Vagina (tissue), 2 donors: ENCODE measurements at regions not wholly inside any gene's neighbourhood (a gene's known extent, or its start where the extent isn't known, plus 50 kb on each side); places are given as distances from the start of the nearest gene placed in this dataset.
"Not testable (repeated sequence)": the region's sequence is repeated elsewhere in the genome, so short reads cannot be mapped to it uniquely, and the experiment has no call there.

Source experiments
- DNase-seq, 2 donors: peaks; one replicate each; pipeline ENCODE4 v3.0.0-alpha.2; 2017; ENCODE audit errors: extremely low spot score in 2 of 2
- H3K27ac ChIP-seq: fragments of 200-600 bp; sonication (generic); one replicate; pipeline ENCODE4 v1.5.1; 2019
- H3K27me3 ChIP-seq: fragments of 200-600 bp; sonication (generic); one replicate; pipeline ENCODE4 v1.5.1; 2019
- H3K36me3 ChIP-seq, 2 donors: fragments of 200-600 bp; sonication (generic); one replicate each; pipeline ENCODE4 v1.5.1; 2017 to 2019
- H3K4me1 ChIP-seq: fragments of 200-600 bp; sonication (generic); one replicate; pipeline ENCODE4 v1.5.1; 2019
- H3K4me3 ChIP-seq, 2 donors: fragments of 200-600 bp; sonication (generic); 1 replicate in 1 of 2; 2 replicates in 1 of 2; pipeline ENCODE4 v1.5.1; 2016 to 2019
- H3K9me3 ChIP-seq: fragments of 200-600 bp; sonication (generic); one replicate; pipeline ENCODE4 v1.5.1; 2019
- POLR2A ChIP-seq, 2 donors: fragments of 450-650 bp; IDR thresholded peaks; one replicate each; pipeline ENCODE4 v1.6.1; 2017; ENCODE audit warnings: antibody characterized with exemption in 2 of 2, mild to moderate bottlenecking in 2 of 2, moderate library complexity in 2 of 2
- POLR2AphosphoS5 ChIP-seq, 2 donors: sonication (generic); formaldehyde crosslinking; IDR thresholded peaks; one replicate each; pipeline ENCODE4 v1.9.0; 2017; ENCODE audit warnings: antibody characterized with exemption in 2 of 2, mild to moderate bottlenecking in 2 of 2, low read depth in 1 of 2; ENCODE audit not compliant: insufficient read depth in 1 of 2
- intact Hi-C: fragments of 100-400 bp; cut with DNase I; formaldehyde crosslinking; loops from one replicate; pipeline ENCODE4 v1.15.1; 2023
- TF ChIP-seq, protein P1 (sequence below), 3 experiments: fragments of 450-650 bp in 2 of 3; fragments of 200-600 bp in 1 of 3; sonication (generic) in 1 of 3; IDR thresholded peaks; one replicate each; pipeline ENCODE4 v1.5.1; 2017 to 2019; ENCODE audit warnings: antibody characterized with exemption in 3 of 3, mild to moderate bottlenecking in 2 of 3, moderate library complexity in 2 of 3

DNA sequence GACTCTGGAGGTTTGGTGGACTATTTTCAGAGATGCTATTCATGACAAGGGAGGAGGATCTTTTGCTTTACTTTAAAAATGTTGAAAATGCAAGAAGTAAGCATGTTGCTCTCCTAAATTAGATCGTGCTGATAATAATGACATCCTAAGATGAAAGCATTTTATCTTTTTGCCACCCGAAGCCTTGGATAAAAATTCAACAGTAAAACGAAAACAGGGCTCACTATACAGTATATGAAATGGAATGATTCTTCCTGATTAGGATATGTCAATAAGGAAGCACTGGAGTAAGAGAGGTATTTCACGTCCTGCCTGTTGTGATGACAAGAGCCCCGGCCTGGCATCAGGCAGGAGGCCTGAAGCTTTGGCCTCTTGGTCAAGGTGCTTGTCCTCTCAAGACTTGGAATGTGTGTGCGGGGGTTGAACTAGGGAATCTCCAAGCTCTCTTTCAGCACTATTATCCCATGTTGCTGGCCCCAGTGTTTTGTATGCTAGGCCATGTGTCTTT is 306.0 kb downstream of the MTX2 start:
- no peak overlapping the region for H3K27ac ChIP-seq
- H3K9me3 ChIP-seq: no peaks in the 10 kb centered on the region
- H3K4me1 ChIP-seq: no peaks in the 10 kb centered on the region
- no peaks in the 10 kb centered on the region for H3K36me3 ChIP-seq
- DNase-seq: no peak
- intact Hi-C loops: no loop called here
- TF ChIP-seq POLR2AphosphoS5 (IDR thresholded peaks at IDR 0.05; ENCODE audit: insufficient read depth in 1 of 2, low read depth in 1 of 2) (no peak), POLR2A (IDR thresholded peaks at IDR 0.05) (no peak)
- TF ChIP-seq, protein P1, sequence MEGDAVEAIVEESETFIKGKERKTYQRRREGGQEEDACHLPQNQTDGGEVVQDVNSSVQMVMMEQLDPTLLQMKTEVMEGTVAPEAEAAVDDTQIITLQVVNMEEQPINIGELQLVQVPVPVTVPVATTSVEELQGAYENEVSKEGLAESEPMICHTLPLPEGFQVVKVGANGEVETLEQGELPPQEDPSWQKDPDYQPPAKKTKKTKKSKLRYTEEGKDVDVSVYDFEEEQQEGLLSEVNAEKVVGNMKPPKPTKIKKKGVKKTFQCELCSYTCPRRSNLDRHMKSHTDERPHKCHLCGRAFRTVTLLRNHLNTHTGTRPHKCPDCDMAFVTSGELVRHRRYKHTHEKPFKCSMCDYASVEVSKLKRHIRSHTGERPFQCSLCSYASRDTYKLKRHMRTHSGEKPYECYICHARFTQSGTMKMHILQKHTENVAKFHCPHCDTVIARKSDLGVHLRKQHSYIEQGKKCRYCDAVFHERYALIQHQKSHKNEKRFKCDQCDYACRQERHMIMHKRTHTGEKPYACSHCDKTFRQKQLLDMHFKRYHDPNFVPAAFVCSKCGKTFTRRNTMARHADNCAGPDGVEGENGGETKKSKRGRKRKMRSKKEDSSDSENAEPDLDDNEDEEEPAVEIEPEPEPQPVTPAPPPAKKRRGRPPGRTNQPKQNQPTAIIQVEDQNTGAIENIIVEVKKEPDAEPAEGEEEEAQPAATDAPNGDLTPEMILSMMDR (IDR thresholded peaks at IDR 0.05): no peak
- no peaks in the 10 kb centered on the region for H3K27me3 ChIP-seq
- no peak overlapping the region for H3K4me3 ChIP-seq

DNA sequence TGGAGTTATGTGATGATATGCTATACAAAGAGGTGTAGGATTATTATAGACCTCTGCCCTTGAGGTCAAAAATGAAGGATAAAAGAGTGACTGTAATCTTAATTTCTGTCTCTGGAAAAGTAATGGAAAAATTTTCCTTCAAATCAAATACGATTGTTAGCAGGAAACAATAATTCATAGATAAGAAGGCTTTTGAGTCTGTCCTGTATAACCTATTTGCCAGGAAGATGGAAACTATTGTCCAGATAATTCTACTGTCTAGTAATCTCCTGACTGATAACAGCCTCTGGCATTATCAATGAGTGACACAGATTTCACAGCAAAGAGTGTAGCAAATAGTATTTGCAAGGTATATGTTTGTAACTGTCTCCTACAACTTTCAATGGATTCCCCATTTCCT is 307.8 kb downstream of the MTX2 start:
- intact Hi-C loops: no loop called here
- no peak for DNase-seq
- no peak overlapping the region for H3K27ac ChIP-seq
- H3K9me3 ChIP-seq: no peaks in the 10 kb centered on the region
- H3K4me1 ChIP-seq: no peaks in the 10 kb centered on the region
- H3K4me3 ChIP-seq: no peak overlapping the region
- no peaks in the 10 kb centered on the region for H3K36me3 ChIP-seq
- no peaks in the 10 kb centered on the region for H3K27me3 ChIP-seq
- TF ChIP-seq POLR2AphosphoS5 (IDR thresholded peaks at IDR 0.05; ENCODE audit: insufficient read depth in 1 of 2, low read depth in 1 of 2) (no peak), POLR2A (IDR thresholded peaks at IDR 0.05) (no peak)
- TF ChIP-seq, protein P1 (IDR thresholded peaks at IDR 0.05): no peak

- DNase-seq, H3K36me3 ChIP-seq, H3K27ac ChIP-seq, H3K27me3 ChIP-seq, H3K9me3 ChIP-seq, H3K4me3 ChIP-seq, intact Hi-C loops, H3K4me1 ChIP-seq: not testable (repeated sequence)
These were observed 309.1 kb downstream of the MTX2 start for GRCh38 chr2:176578292-176578691.

DNA sequence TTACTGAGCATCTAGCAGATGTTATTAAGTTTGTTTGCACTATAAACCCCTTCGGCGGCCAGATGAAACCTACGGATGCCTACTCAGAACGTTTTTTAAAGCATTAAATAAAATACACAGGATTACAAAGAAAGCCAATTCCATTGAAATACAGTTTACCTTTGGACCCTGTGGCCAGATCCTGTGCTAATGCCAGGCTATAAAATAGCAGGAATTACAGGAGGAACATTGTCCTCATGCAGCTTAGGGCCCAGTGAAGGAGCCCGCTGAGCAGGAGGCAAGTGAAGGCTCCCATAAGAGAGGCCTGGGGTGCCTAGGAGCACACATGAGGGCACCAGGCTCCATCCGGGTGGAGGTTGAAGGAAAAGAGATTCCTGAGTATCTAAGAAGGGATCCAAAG is 310.4 kb downstream of the MTX2 start:
- Histone ChIP-seq H3K4me3 (no peak overlapping the region), H3K9me3 (no peaks in the 10 kb centered on the region), H3K36me3 (no peaks in the 10 kb centered on the region), H3K27me3 (no peaks in the 10 kb centered on the region), H3K4me1 (peaks cover 13% of the 10 kb centered on the region), H3K27ac (no peak overlapping the region)
- intact Hi-C loops: no loop called here
- DNase-seq: no peak
- TF ChIP-seq POLR2AphosphoS5 (IDR thresholded peaks at IDR 0.05; ENCODE audit: insufficient read depth in 1 of 2, low read depth in 1 of 2) (no peak), POLR2A (IDR thresholded peaks at IDR 0.05) (no peak)
- TF ChIP-seq, protein P1 (IDR thresholded peaks at IDR 0.05): no peak

GRCh38 chr2:176581557-176582165 is 312.4 kb downstream of the MTX2 start:
- Histone ChIP-seq H3K4me3 (no peak overlapping the region), H3K9me3 (no peaks in the 10 kb centered on the region), H3K4me1 (peaks cover 13% of the 10 kb centered on the region), H3K36me3 (no peaks in the 10 kb centered on the region), H3K27ac (no peak overlapping the region), H3K27me3 (no peaks in the 10 kb centered on the region)
- no peak for TF ChIP-seq POLR2AphosphoS5 (IDR thresholded peaks at IDR 0.05; ENCODE audit: insufficient read depth in 1 of 2, low read depth in 1 of 2)
- TF ChIP-seq POLR2A (IDR thresholded peaks at IDR 0.05): no peak
- TF ChIP-seq, protein P1 (IDR thresholded peaks at IDR 0.05): no peak
- DNase-seq: no peak
- intact Hi-C loops: no loop called here
